ENCODE measurements at regions not wholly inside any gene's neighbourhood (a gene's known extent, or its start where the extent isn't known, plus 50 kb on each side); places are given as distances from the start of the nearest gene placed in this dataset. TPM values are rescaled to one million over a fixed set of nuclear protein-coding genes. Genes with fewer than 3 reads are reported as not detected.
"Not testable (repeated sequence)": the region's sequence is repeated elsewhere in the genome, so short reads cannot be mapped to it uniquely, and the experiment has no call there.

DNA sequence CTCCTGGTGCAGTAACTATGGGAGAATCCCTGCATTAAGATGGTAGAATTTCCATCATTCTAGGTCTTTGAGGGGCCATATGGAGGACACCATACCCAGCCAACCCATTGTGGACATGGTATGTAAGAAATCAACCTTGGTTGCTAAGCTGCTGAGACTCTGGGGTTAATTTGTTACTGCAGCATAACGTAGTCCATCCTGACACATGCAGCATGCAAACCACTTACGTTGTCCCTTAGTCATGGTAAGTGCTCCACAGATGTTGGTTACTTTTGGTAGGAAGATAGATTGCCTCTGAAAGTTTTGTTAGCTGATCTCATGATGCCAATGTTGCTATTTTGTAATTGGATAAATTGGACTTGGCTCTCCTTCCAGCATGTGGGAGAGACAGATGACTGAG is 53.8 kb upstream of the EEF2KMT start:
- DNase-seq (ENCODE audit: low spot score); intact Hi-C loops (cut with micrococcal nuclease; ENCODE audit: unreplicated experiment); in situ Hi-C loops (cut with HindIII; ENCODE audit: extremely low pct_ligation_motif_present, low pct_unique_long_range_greater_than_20kb); H3K4me2 ChIP-seq (ENCODE audit: low read depth, low read length); H3K27me3 ChIP-seq (ENCODE audit: control insufficient read depth in 1 of 2, insufficient read depth in 2 of 2, low read length in 2 of 2); H3K36me3 ChIP-seq (replicated peaks in 1 of 2; ENCODE audit: control insufficient read depth in 1 of 2, insufficient read depth in 2 of 2, low read length in 2 of 2); H2AFZ ChIP-seq (ENCODE audit: low read length); H4K20me1 ChIP-seq (ENCODE audit: insufficient read depth, low read length); FAIRE-seq; POLR2A ChIA-PET; CTCF ChIA-PET (ENCODE audit: low intra/inter-chr PET ratio, low total read pairs); ATAC-seq; H3K9ac ChIP-seq (ENCODE audit: insufficient read depth, low read depth, low read length); H3K4me3 ChIP-seq (replicated peaks in 1 of 3; ENCODE audit: insufficient read depth in 1 of 3, low read depth in 2 of 3, low read length in 3 of 3); H3K27ac ChIP-seq (ENCODE audit: extremely low read length, insufficient read depth, low read length); H3K79me2 ChIP-seq (ENCODE audit: insufficient read depth, low read length); H3K4me1 ChIP-seq (ENCODE audit: insufficient read depth, low read length); BruUV-seq (replicated peaks); H3K9me3 ChIP-seq (ENCODE audit: low read length): not testable (repeated sequence)
- TF ChIP-seq ZNF12 (CRISPR knock-in tag; IDR thresholded peaks at IDR 0.05) = peak; percentile 97
- WGBS (ENCODE audit: low lambda C conversion rate) = 47% methylated on average over 2 of the region's 2 CpGs

Small RNA genes lying in the stretch of these regions (microRNA-seq; reads per million reads assigned to microRNA genes)
- not detected for gene MIR8065

Small RNA genes lying in the stretch of these regions (small RNA-seq; reads per million reads assigned to genes)
- gene AC007012.1 (ENCODE audit: insufficient read depth in 2 of 3, insufficient read length in 3 of 3, low read depth in 2 of 3, low replicate concordance in 1 of 3) (0 reads per million in 3 experiments), gene MIR8065 (ENCODE audit: insufficient read depth in 2 of 3, insufficient read length in 3 of 3, low read depth in 2 of 3, low replicate concordance in 1 of 3) (0 reads per million in 3 experiments), gene RNU6-328P (ENCODE audit: insufficient read depth in 2 of 3, insufficient read length in 3 of 3, low read depth in 2 of 3, low replicate concordance in 1 of 3) (0 reads per million in 3 experiments), gene RNU6-457P (ENCODE audit: insufficient read depth in 2 of 3, insufficient read length in 3 of 3, low read depth in 2 of 3, low replicate concordance in 1 of 3) (0 reads per million in 3 experiments), gene RNU7-99P (ENCODE audit: insufficient read depth in 2 of 3, insufficient read length in 3 of 3, low read depth in 2 of 3, low replicate concordance in 1 of 3) (0 reads per million in 3 experiments), gene SNRPCP20 (ENCODE audit: insufficient read depth in 2 of 3, insufficient read length in 3 of 3, low read depth in 2 of 3, low replicate concordance in 1 of 3) (0 reads per million in 3 experiments)

All from HepG2 (cell line).